22Rv1 (cell line): ENCODE measurements at regions not wholly inside any gene's neighbourhood (a gene's known extent, or its start where the extent isn't known, plus 50 kb on each side); places are given as distances from the start of the nearest gene placed in this dataset.
A peak's percentile ranks its signal among the peaks of the same experiment; 100 is the strongest.
"Not testable (repeated sequence)": the region's sequence is repeated elsewhere in the genome, so short reads cannot be mapped to it uniquely, and the experiment has no call there.

Experiments
- H3K27ac ChIP-seq: fragments of 450-650 bp; 2 replicates; pipeline ENCODE4 v1.5.1; 2017
- ZFX ChIP-seq: fragments of 450-650 bp; IDR thresholded peaks from 2 replicates; pipeline ENCODE4 v1.6.1; 2017; ENCODE audit warnings: antibody characterized with exemption, borderline replicate concordance
- TF ChIP-seq, protein P1 (sequence below): fragments of 450-650 bp; IDR thresholded peaks from 2 replicates; pipeline ENCODE4 v1.5.1; 2017; ENCODE audit warnings: mild to moderate bottlenecking

DNA sequence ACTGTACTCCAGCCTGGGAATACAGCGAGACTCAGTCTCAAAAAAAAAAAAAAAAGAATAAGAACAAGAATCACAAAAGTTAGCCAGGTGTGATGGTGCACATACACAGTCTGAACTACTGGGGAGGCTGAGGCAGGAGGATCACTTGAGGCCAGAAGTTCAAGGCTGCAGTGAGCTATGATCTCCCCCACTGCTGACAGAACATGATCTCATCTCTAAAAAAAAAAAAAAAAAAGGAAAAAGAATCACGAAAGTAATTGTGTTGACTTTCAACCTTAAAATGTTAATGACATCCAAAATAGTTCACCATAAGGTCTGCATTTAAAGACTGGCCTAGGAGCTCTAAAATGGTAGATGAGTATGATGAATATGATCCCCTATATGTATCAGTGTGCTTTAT, 68.0 kb upstream of the MAP4 start:
- TF ChIP-seq, protein P1, sequence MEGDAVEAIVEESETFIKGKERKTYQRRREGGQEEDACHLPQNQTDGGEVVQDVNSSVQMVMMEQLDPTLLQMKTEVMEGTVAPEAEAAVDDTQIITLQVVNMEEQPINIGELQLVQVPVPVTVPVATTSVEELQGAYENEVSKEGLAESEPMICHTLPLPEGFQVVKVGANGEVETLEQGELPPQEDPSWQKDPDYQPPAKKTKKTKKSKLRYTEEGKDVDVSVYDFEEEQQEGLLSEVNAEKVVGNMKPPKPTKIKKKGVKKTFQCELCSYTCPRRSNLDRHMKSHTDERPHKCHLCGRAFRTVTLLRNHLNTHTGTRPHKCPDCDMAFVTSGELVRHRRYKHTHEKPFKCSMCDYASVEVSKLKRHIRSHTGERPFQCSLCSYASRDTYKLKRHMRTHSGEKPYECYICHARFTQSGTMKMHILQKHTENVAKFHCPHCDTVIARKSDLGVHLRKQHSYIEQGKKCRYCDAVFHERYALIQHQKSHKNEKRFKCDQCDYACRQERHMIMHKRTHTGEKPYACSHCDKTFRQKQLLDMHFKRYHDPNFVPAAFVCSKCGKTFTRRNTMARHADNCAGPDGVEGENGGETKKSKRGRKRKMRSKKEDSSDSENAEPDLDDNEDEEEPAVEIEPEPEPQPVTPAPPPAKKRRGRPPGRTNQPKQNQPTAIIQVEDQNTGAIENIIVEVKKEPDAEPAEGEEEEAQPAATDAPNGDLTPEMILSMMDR: no peak
- no peak for TF ChIP-seq ZFX
- H3K27ac ChIP-seq: 0 out of 2 replicates have a peak overlapping the region, but pooled peaks have one; percentile 94

DNA sequence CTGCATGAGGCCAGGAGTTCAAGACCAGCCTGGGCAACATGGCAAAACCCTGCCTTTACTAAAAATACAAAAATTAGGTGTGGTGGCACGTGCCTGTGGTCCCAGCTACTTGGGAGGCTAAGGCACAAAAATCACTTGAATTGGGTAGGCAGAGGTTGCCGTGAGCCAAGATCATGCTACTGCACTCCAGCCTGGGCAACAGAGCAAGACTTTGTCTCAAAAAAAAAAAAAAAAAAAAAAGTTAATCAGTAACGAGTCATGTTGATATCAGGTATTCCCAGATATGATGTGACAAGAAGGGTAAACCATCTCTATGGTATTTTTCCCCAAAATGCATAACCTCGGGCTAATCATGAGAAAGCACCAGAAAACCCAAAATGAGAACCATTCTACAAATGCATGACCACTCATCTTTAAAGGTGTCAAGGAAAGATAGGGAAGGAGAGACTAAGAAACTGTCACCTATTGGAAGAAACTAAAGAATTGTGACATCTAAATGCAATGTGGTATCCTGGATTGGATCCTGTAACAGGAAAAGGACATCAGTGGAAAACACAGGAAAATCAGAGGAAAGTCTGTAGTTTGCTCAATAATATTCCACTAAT, 66.5 kb upstream of the MAP4 start:
- H3K27ac ChIP-seq: no peak overlapping the region
- no peak for TF ChIP-seq ZFX
- TF ChIP-seq, protein P1: no peak

DNA sequence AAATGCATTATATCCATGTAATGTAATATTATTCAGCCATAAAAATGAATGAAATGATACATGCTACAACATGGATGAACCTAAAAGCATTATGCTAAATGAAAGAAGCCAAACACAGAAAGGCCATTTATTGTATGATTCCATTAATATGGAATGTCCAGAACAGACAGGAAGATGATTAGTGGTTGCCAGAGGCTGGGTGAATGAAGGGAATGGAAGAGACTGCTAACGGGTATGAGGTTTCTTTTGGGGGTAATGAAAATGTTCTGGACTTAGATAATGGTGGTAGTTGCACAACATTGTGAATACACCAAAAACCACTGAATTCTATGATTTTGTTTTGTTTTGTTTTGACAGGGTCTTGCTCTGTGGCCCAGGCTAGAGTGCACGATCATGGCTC, 61.6 kb upstream of the MAP4 start:
- no peak for TF ChIP-seq ZFX
- TF ChIP-seq, protein P1: no peak
- H3K27ac ChIP-seq: no peak overlapping the region

DNA sequence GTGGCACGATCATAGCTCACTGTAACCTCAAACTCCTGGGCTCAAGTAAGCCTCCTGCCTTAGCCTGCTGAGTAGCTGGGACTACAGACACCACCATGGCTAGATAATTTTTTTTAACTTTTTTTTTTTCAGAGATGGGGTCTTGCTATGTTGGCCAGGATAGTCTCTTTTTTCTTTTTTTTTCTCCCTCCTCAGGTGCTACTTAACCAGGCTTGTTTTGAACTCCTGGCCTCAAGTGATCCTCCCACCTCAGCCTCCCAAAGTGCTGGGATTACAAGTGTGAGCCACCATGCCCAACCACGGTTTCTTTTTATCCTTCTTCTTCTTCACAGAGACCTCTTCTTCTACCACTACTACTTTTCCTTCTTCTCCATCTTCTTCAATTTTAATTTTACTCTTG, 53.8 kb upstream of the MAP4 start:
- no peak overlapping the region for H3K27ac ChIP-seq
- TF ChIP-seq ZFX: no peak
- TF ChIP-seq, protein P1: no peak

DNA sequence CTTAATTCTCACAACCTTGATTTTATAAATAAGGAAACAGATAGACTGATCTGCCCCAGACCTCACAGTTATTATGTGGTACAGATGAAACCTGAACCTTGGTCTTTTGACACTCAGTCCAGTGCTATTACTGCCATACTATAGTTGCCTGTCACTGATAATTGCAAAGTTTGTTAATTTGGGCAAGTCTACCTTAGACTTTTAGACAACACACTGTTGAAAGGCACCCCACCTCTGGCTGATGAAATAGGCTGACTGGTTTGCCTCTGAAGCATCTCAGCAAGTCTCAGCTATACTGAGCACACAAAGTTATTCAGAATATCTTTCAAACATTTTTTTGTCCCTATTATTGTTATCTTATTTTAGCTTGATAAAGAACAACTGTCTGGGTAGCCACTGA, 53.1 kb upstream of the MAP4 start:
- no peak for TF ChIP-seq ZFX
- TF ChIP-seq, protein P1: no peak
- 0 out of 2 replicates have a peak overlapping the region, but pooled peaks have one; percentile 14 for H3K27ac ChIP-seq

DNA sequence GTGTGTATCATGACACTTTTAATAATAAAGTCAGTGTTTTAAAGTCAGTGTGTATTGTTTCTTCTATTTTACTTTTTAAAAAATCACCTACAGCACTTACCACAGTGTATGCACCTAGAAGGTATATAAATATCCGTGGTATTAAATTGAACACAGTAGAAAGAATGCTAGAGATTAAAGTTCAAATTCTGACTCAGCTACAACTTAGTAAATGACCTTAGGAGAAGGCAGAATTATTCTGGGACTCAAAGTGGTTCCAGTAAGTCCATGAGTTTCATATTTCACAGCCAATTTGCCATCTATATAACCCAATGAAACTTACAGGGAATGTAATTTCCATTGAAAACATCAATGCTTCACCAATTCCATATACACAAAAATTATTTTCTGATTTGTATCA, 52.7 kb upstream of the MAP4 start:
- TF ChIP-seq, protein P1: no peak
- TF ChIP-seq ZFX: no peak
- 0 out of 2 replicates have a peak overlapping the region, but pooled peaks have one; percentile 14 for H3K27ac ChIP-seq

DNA sequence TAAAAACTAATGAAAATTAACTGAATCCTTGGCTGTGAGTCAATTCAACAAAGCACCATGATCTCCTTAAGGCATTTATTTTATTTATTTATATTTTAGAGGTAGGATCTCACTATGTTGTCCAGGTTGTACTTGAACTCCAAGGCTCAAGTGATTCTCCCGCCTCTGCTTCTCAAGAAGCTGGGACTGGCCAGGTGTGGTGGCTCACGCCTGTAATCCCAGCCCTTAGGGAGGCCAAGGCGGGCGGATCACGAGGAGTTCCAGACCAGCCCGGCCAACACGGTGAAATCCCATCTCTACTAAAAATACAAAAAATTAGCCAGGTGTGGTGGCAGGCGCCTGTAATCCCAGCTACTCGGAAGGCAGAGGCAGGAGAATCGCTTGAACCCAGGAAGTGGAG, 52.1 kb upstream of the MAP4 start:
- H3K27ac ChIP-seq: not testable (repeated sequence)

DNA sequence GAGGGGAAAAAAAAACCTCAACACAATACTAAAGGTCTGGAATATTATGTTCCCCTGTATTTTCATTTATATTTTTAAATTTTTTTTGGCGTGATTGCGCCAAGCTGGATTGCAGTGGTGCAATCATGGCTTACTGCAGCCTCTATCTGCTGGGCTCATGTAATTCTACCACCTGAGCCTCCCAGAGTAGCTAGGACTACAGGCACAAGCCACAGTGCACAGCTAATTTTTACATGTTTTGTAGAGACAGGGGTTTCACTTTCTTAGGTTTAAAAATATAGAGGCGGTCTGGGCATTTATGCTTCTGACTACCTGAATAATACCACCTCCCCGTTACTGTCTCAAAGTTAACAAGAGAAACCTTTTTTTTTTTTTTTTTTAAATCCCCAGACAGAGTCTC, 51.1 kb upstream of the MAP4 start:
- TF ChIP-seq, protein P1: no peak
- TF ChIP-seq ZFX: no peak
- no peak overlapping the region for H3K27ac ChIP-seq
